ENCODE measurements at regions not wholly inside any gene's neighbourhood (a gene's known extent, or its start where the extent isn't known, plus 50 kb on each side); places are given as distances from the start of the nearest gene placed in this dataset.

GRCh38 chr1:239287296-239287695 is 99.1 kb upstream of the CHRM3 start:
- ChIA-PET POLR2A (no interaction called here), CTCF (no interaction called here)
- no peaks in the 10 kb centered on the region for H3K9me3 ChIP-seq
- no peak overlapping the region for H3K4me2 ChIP-seq
- H3K4me3 ChIP-seq: no peak overlapping the region
- H3K27ac ChIP-seq: no peak overlapping the region
- ATAC-seq: no peak
- FAIRE-seq: no peak
- no peak for TF ChIP-seq JUN (IDR thresholded peaks at IDR 0.05)
- TF ChIP-seq ZSCAN20 (CRISPR knock-in tag; IDR thresholded peaks at IDR 0.05): no peak
- no peak for TF ChIP-seq FOSB (CRISPR knock-in tag; IDR thresholded peaks at IDR 0.05)
- no peak for TF ChIP-seq PHF8 (IDR thresholded peaks at IDR 0.05; ENCODE audit: borderline replicate concordance, low read depth)
- no peak for TF ChIP-seq KDM1A (IDR thresholded peaks at IDR 0.05; ENCODE audit: low read depth)
- no peak for DNase-seq (ENCODE audit: low read depth in 1 of 2, low spot score in 1 of 2)
- 31% methylated on average over 4 of the region's 4 CpGs for WGBS (ENCODE audit: missing lambda C conversion rate)
- no peaks in the 10 kb centered on the region for H3K4me1 ChIP-seq

DNA sequence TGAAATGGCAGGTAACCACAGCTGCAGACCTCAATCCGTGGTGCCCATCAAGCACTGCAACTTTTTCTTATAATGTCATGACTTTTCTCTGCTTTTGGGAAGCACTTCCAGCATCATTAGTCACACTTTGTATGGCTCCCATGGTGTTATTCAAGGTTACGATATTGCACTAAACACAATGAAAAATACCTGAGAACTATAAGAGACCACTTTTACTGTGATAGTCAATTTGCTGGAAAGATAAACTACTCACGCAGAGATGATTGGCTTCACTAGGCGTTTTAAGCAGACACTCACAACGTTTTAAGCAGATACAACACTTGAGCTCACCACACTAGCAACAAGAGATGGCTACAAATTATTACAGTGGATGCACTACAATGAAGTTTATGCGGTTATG is 103.2 kb upstream of the CHRM3 start:
- no peak overlapping the region for H3K27ac ChIP-seq
- H3K9me3 ChIP-seq: no peaks in the 10 kb centered on the region
- TF ChIP-seq HOXB13 (CRISPR knock-in tag; IDR thresholded peaks at IDR 0.05; ENCODE audit: low read depth): no peak
- no peak for TF ChIP-seq NPAS2 (CRISPR knock-in tag; IDR thresholded peaks at IDR 0.05; ENCODE audit: borderline replicate concordance)
- no peak for TF ChIP-seq RNF2 (IDR thresholded peaks at IDR 0.05; ENCODE audit: borderline replicate concordance, low read depth)
- FAIRE-seq (no peak), DNase-seq (ENCODE audit: low read depth in 1 of 2, low spot score in 1 of 2) (no peak), ATAC-seq (no peak)
- ChIA-PET CTCF (interaction anchor here (1.3 kb wide), 1 partner anchor 103 kb away, joined by 3 read pairs; the partner anchor contains the start of gene CHRM3), POLR2A (no interaction called here)
- H3K4me1 ChIP-seq: no peaks in the 10 kb centered on the region
- H3K4me2 ChIP-seq: no peak overlapping the region
- WGBS (ENCODE audit: missing lambda C conversion rate): 20% methylated on average over 6 of the region's 6 CpGs
- no peak overlapping the region for H3K4me3 ChIP-seq

DNA sequence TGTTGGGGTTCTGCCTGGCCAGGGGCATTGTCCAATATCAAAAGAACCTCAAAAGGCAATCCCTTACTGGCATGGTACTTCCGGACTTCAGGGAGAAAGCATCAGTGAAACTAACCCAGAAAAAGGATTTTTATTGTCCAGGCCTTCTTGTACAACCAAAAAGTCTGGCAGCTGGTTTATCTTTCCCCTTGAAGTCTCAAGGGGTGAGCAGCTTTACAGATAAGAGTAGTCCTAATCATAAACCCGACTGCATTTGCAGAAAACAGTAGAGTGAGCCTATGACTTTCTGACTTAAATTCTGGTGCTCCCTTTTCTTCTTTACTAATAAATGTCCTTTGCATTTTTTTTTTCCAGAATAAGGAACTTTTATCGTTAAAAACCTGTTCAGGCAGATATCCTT is 104.0 kb upstream of the CHRM3 start:
- POLR2A ChIA-PET: no interaction called here
- FAIRE-seq: no peak

More for the DNA sequence above, 104.0 kb upstream of the CHRM3 start:
- Histone ChIP-seq H3K9me3 (no peaks in the 10 kb centered on the region), H3K27ac (no peak overlapping the region), H3K4me2 (no peak overlapping the region), H3K4me1 (no peaks in the 10 kb centered on the region), H3K4me3 (no peak overlapping the region)
- CTCF ChIA-PET: interaction anchor here (0.6 kb wide), 1 partner anchor 18 kb away, joined by 3 read pairs; no protein-coding TSS in a partner anchor
- ATAC-seq (no peak), DNase-seq (ENCODE audit: low read depth in 1 of 2, low spot score in 1 of 2) (no peak)
- 5% methylated on average over 3 of the region's 3 CpGs for WGBS (ENCODE audit: missing lambda C conversion rate)
- no peak for TF ChIP-seq EHMT2 (IDR thresholded peaks at IDR 0.05; ENCODE audit: low read depth)
- no peak for TF ChIP-seq NFE2L2 (conservative IDR thresholded peaks at IDR 0.05; ENCODE audit: low read length)
- no peak for TF ChIP-seq ESRRA (IDR thresholded peaks at IDR 0.05; ENCODE audit: borderline replicate concordance, low read length)
- TF ChIP-seq HOXB5 (CRISPR knock-in tag; IDR thresholded peaks at IDR 0.05): no peak
- no peak for TF ChIP-seq BHLHE40 (IDR thresholded peaks at IDR 0.05; ENCODE audit: low read depth, low read length)
- no peak for TF ChIP-seq TFCP2L1 (CRISPR knock-in tag; IDR thresholded peaks at IDR 0.05)
- TF ChIP-seq, protein P1, sequence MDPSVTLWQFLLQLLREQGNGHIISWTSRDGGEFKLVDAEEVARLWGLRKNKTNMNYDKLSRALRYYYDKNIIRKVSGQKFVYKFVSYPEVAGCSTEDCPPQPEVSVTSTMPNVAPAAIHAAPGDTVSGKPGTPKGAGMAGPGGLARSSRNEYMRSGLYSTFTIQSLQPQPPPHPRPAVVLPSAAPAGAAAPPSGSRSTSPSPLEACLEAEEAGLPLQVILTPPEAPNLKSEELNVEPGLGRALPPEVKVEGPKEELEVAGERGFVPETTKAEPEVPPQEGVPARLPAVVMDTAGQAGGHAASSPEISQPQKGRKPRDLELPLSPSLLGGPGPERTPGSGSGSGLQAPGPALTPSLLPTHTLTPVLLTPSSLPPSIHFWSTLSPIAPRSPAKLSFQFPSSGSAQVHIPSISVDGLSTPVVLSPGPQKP (IDR thresholded peaks at IDR 0.05; ENCODE audit: low read depth, low read length): no peak
- TF ChIP-seq PHF8 (IDR thresholded peaks at IDR 0.05; ENCODE audit: borderline replicate concordance, low read depth): no peak
- TF ChIP-seq, protein P2, sequence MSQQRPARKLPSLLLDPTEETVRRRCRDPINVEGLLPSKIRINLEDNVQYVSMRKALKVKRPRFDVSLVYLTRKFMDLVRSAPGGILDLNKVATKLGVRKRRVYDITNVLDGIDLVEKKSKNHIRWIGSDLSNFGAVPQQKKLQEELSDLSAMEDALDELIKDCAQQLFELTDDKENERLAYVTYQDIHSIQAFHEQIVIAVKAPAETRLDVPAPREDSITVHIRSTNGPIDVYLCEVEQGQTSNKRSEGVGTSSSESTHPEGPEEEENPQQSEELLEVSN (IDR thresholded peaks at IDR 0.05; ENCODE audit: borderline replicate concordance, low read depth): no peak
- TF ChIP-seq, protein P3, sequence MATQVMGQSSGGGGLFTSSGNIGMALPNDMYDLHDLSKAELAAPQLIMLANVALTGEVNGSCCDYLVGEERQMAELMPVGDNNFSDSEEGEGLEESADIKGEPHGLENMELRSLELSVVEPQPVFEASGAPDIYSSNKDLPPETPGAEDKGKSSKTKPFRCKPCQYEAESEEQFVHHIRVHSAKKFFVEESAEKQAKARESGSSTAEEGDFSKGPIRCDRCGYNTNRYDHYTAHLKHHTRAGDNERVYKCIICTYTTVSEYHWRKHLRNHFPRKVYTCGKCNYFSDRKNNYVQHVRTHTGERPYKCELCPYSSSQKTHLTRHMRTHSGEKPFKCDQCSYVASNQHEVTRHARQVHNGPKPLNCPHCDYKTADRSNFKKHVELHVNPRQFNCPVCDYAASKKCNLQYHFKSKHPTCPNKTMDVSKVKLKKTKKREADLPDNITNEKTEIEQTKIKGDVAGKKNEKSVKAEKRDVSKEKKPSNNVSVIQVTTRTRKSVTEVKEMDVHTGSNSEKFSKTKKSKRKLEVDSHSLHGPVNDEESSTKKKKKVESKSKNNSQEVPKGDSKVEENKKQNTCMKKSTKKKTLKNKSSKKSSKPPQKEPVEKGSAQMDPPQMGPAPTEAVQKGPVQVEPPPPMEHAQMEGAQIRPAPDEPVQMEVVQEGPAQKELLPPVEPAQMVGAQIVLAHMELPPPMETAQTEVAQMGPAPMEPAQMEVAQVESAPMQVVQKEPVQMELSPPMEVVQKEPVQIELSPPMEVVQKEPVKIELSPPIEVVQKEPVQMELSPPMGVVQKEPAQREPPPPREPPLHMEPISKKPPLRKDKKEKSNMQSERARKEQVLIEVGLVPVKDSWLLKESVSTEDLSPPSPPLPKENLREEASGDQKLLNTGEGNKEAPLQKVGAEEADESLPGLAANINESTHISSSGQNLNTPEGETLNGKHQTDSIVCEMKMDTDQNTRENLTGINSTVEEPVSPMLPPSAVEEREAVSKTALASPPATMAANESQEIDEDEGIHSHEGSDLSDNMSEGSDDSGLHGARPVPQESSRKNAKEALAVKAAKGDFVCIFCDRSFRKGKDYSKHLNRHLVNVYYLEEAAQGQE (IDR thresholded peaks at IDR 0.05): no peak
- no peak for TF ChIP-seq HOXA7 (CRISPR knock-in tag; IDR thresholded peaks at IDR 0.05)
- TF ChIP-seq, protein P4, sequence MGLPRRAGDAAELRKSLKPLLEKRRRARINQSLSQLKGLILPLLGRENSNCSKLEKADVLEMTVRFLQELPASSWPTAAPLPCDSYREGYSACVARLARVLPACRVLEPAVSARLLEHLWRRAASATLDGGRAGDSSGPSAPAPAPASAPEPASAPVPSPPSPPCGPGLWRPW (IDR thresholded peaks at IDR 0.05): no peak
- no peak for TF ChIP-seq MAZ (IDR thresholded peaks at IDR 0.05; ENCODE audit: borderline replicate concordance, low read depth, low read length)
- no peak for TF ChIP-seq KDM5A (IDR thresholded peaks at IDR 0.05)
- TF ChIP-seq HOXB13 (CRISPR knock-in tag; IDR thresholded peaks at IDR 0.05; ENCODE audit: low read depth): no peak
